22Rv1 (cell line): ENCODE measurements at regions not wholly inside any gene's neighbourhood (a gene's known extent, or its start where the extent isn't known, plus 50 kb on each side); places are given as distances from the start of the nearest gene placed in this dataset.

Experiments used
- H3K27ac ChIP-seq: fragments of 450-650 bp; 2 replicates; pipeline ENCODE4 v1.5.1; 2017
- ZFX ChIP-seq: fragments of 450-650 bp; IDR thresholded peaks from 2 replicates; pipeline ENCODE4 v1.6.1; 2017; ENCODE audit warnings: antibody characterized with exemption, borderline replicate concordance
- TF ChIP-seq, protein P1 (sequence below): fragments of 450-650 bp; IDR thresholded peaks from 2 replicates; pipeline ENCODE4 v1.5.1; 2017; ENCODE audit warnings: mild to moderate bottlenecking

DNA sequence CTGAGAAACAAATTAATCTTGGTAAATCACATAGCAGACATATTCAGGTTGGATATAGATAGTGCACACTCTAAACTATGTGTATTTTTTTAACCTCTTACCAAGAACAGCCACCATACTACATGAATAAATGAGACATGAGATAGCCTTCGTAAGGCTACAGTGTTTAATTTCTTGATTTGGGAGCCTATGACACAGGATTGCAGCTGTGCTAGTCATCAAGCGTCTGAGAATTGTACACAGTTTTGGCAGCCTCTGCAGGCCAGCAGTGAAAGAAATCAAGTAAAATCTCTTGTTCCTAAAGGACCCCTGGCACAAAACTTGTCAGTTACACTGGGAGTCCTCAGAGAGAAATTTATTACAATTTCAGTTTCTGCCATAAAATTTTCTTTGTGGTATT is 236.1 kb downstream of the C12orf50 start:
- TF ChIP-seq, protein P1, sequence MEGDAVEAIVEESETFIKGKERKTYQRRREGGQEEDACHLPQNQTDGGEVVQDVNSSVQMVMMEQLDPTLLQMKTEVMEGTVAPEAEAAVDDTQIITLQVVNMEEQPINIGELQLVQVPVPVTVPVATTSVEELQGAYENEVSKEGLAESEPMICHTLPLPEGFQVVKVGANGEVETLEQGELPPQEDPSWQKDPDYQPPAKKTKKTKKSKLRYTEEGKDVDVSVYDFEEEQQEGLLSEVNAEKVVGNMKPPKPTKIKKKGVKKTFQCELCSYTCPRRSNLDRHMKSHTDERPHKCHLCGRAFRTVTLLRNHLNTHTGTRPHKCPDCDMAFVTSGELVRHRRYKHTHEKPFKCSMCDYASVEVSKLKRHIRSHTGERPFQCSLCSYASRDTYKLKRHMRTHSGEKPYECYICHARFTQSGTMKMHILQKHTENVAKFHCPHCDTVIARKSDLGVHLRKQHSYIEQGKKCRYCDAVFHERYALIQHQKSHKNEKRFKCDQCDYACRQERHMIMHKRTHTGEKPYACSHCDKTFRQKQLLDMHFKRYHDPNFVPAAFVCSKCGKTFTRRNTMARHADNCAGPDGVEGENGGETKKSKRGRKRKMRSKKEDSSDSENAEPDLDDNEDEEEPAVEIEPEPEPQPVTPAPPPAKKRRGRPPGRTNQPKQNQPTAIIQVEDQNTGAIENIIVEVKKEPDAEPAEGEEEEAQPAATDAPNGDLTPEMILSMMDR: no peak
- no peak for TF ChIP-seq ZFX
- H3K27ac ChIP-seq: no peak overlapping the region

DNA sequence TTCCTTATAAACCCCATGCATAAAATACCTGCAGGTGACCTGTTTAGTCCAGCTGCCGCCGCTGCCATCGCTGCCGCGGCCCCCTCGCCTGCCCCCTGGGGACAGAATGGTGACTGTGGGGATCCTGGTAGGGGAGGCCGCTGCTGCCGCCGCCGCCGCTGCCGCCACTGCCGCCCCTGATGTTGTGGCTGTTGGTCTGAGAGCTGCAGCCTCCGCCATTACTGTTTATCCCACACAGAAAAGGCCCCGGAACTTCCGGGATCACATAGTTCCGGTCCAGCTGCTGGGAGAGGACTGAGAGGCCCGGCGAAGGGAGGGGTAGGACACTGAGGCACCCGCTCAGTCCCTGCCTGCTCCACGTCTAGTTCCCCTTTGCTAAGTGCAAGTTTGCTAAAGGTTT is 244.9 kb downstream of the C12orf50 start:
- no peak for TF ChIP-seq ZFX
- TF ChIP-seq, protein P1: no peak
- H3K27ac ChIP-seq: no peak overlapping the region

GRCh38 chr12:87783467-87783866 is 245.7 kb downstream of the C12orf50 start:
- TF ChIP-seq ZFX: no peak
- TF ChIP-seq, protein P1: no peak
- no peak overlapping the region for H3K27ac ChIP-seq

DNA sequence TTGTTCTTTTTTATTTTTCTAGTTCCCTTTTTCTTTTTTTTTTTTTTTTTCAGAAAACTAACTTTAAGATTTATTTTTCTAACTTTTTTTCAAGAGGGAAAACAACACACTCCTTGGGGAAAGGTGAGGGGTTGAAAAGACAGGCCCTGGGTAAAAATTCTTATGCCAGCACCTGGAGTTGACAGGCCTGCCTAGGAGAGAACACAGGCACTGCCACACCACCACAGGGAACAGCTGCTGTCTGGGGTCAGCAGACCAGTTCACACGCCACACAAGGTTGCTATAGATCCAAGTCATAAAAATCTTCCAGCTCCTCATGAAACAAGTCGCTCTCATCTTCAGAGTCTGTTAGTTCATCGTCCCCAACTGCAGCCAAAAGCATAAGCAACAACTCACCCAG is 246.4 kb downstream of the C12orf50 start:
- TF ChIP-seq ZFX: no peak
- TF ChIP-seq, protein P1: no peak
- no peak overlapping the region for H3K27ac ChIP-seq

GRCh38 chr12:87779858-87780498 is 249.2 kb downstream of the C12orf50 start:
- no peak overlapping the region for H3K27ac ChIP-seq
- no peak for TF ChIP-seq ZFX
- TF ChIP-seq, protein P1: no peak

- H3K27ac ChIP-seq: no peak overlapping the region
- TF ChIP-seq, protein P1: no peak
- no peak for TF ChIP-seq ZFX
Measured at GRCh38 chr12:87779016-87779415, 250.2 kb downstream of the C12orf50 start.

GRCh38 chr12:87778065-87778464 is 251.1 kb downstream of the C12orf50 start:
- TF ChIP-seq, protein P1: no peak
- no peak for TF ChIP-seq ZFX
- no peak overlapping the region for H3K27ac ChIP-seq
